WTC11 (cell line): ENCODE measurements at regions not wholly inside any gene's neighbourhood (a gene's known extent, or its start where the extent isn't known, plus 50 kb on each side); places are given as distances from the start of the nearest gene placed in this dataset.

Experiments
- ATAC-seq: fragments of 200-7000 bp; cut with Tn5 transposase; 2 replicates; pipeline ENCODE4 v1.10.0; 2021; ENCODE audit warnings: mild to moderate bottlenecking, moderate library complexity
- CTCF ChIA-PET: fragments of 300-600 bp; sonication (Branson Sonifier 250); formaldehyde crosslinking; loops from one replicate; lab custom pipeline; 2021; ENCODE audit warnings: antibody characterized with exemption; lab: Charles Lee
- POLR2A ChIA-PET: fragments of 350-600 bp; sonication (Branson Sonifier 250); formaldehyde crosslinking; loops from one replicate; lab custom pipeline; 2021; ENCODE audit warnings: antibody characterized with exemption; lab: Charles Lee
- DNase-seq: peaks from one replicate; pipeline ENCODE4 v3.0.0; 2021; ENCODE audit warnings: low spot score
- H3K27ac Mint-ChIP-seq: 2 replicates; pipeline ENCODE4 v1.8.0; 2021; ENCODE audit warnings: mixed read lengths
- H3K27me3 Mint-ChIP-seq: 2 replicates; pipeline ENCODE4 v1.8.0; 2021; ENCODE audit warnings: low read depth, mild to moderate bottlenecking, moderate library complexity, mixed read lengths
- H3K36me3 Mint-ChIP-seq: 2 replicates; pipeline ENCODE4 v1.8.0; 2021; ENCODE audit warnings: mixed read lengths
- H3K4me1 Mint-ChIP-seq: 2 replicates; pipeline ENCODE4 v1.8.0; 2022; ENCODE audit warnings: mixed read lengths
- H3K4me3 Mint-ChIP-seq: 2 replicates; pipeline ENCODE4 v1.8.0; 2021; ENCODE audit warnings: mild to moderate bottlenecking, moderate library complexity, mixed read lengths
- H3K9me3 Mint-ChIP-seq: 2 replicates; pipeline ENCODE4 v1.8.0; 2021; ENCODE audit warnings: mixed read lengths
- AFF4 ChIP-seq: sonication (generic); formaldehyde crosslinking; IDR thresholded peaks from 2 replicates; pipeline ENCODE4 v1.8.1; 2023; ENCODE audit warnings: mild to moderate bottlenecking, missing genetic modification reagents, borderline replicate concordance
- ATF1 ChIP-seq: sonication (generic); formaldehyde crosslinking; IDR thresholded peaks from 2 replicates; pipeline ENCODE4 v1.8.1; 2023; ENCODE audit warnings: mild to moderate bottlenecking, moderate library complexity, missing genetic modification reagents
- ATF3 ChIP-seq: sonication (generic); formaldehyde crosslinking; conservative IDR thresholded peaks from 2 replicates; pipeline ENCODE4 v1.8.1; 2022; ENCODE audit warnings: mild to moderate bottlenecking, missing genetic modification reagents
- CTCF ChIP-seq: fragments of 200-600 bp; IDR thresholded peaks from 2 replicates; pipeline ENCODE4 v1.8.0; 2022; ENCODE audit warnings: antibody characterized with exemption
- E2F4 ChIP-seq: sonication (generic); formaldehyde crosslinking; IDR thresholded peaks from 2 replicates; pipeline ENCODE4 v1.8.1; 2022; ENCODE audit warnings: low read depth, mild to moderate bottlenecking, moderate library complexity, missing genetic modification reagents, borderline replicate concordance
- FOXJ3 ChIP-seq: sonication (generic); formaldehyde crosslinking; IDR thresholded peaks from 2 replicates; pipeline ENCODE4 v1.9.0; 2021; ENCODE audit warnings: missing genetic modification reagents, mild to moderate bottlenecking, borderline replicate concordance
- GTF2I ChIP-seq: fragments of 250-450 bp; sonication (Bioruptor Pico); conservative IDR thresholded peaks from 2 replicates; pipeline ENCODE4 v1.4.0; 2021; ENCODE audit warnings: mild to moderate bottlenecking
- MXD4 ChIP-seq: fragments of 250-450 bp; sonication (Bioruptor Pico); IDR thresholded peaks from 2 replicates; pipeline ENCODE4 v1.8.0; 2021; ENCODE audit warnings: mild to moderate bottlenecking, moderate library complexity, borderline replicate concordance
- NFYB ChIP-seq: sonication (generic); formaldehyde crosslinking; conservative IDR thresholded peaks from 2 replicates; pipeline ENCODE4 v1.8.0; 2022; ENCODE audit warnings: low read depth, missing genetic modification reagents
- OVOL2 ChIP-seq: fragments of 250-450 bp; sonication (Bioruptor Pico); IDR thresholded peaks from 2 replicates; pipeline ENCODE4 v1.9.0; 2021; ENCODE audit warnings: mild to moderate bottlenecking, borderline replicate concordance
- PREB ChIP-seq: sonication (generic); formaldehyde crosslinking; IDR thresholded peaks from 2 replicates; pipeline ENCODE4 v1.8.1; 2022; ENCODE audit warnings: mild to moderate bottlenecking, missing genetic modification reagents, moderate library complexity, borderline replicate concordance
- RELA ChIP-seq: sonication (generic); formaldehyde crosslinking; IDR thresholded peaks from 2 replicates; pipeline ENCODE4 v1.8.1; 2022; ENCODE audit warnings: missing genetic modification reagents, mild to moderate bottlenecking, borderline replicate concordance
- SMAD3 ChIP-seq: sonication (generic); formaldehyde crosslinking; IDR thresholded peaks from 2 replicates; pipeline ENCODE4 v1.8.0; 2022; ENCODE audit warnings: missing genetic modification reagents, mild to moderate bottlenecking, borderline replicate concordance
- SMAD4 ChIP-seq: sonication (generic); formaldehyde crosslinking; IDR thresholded peaks from 2 replicates; pipeline ENCODE4 v1.8.0; 2022; ENCODE audit warnings: mild to moderate bottlenecking, missing genetic modification reagents
- SP1 ChIP-seq: sonication (generic); formaldehyde crosslinking; conservative IDR thresholded peaks from 2 replicates; pipeline ENCODE4 v1.8.1; 2022; ENCODE audit warnings: missing genetic modification reagents
- STAT6 ChIP-seq: sonication (generic); formaldehyde crosslinking; conservative IDR thresholded peaks from 2 replicates; pipeline ENCODE4 v1.8.1; 2023; ENCODE audit warnings: mild to moderate bottlenecking, low read depth, missing genetic modification reagents, moderate library complexity
- TCF7 ChIP-seq: sonication (generic); formaldehyde crosslinking; IDR thresholded peaks from 2 replicates; pipeline ENCODE4 v1.8.0; 2022; ENCODE audit warnings: mild to moderate bottlenecking, low read depth, missing genetic modification reagents, moderate library complexity
- ZNF138 ChIP-seq: sonication (generic); formaldehyde crosslinking; conservative IDR thresholded peaks from 2 replicates; pipeline ENCODE4 v1.8.1; 2022; ENCODE audit warnings: mild to moderate bottlenecking, moderate library complexity, missing genetic modification reagents

GRCh38 chr18:73653251-73653650 lies 494.4 kb downstream of the FBXO15 start:
- POLR2A ChIA-PET = no interaction called here

More at GRCh38 chr18:73653251-73653650, 494.4 kb downstream of the FBXO15 start:
- no peak overlapping the region for H3K4me3 Mint-ChIP-seq
- no peak overlapping the region for H3K27ac Mint-ChIP-seq
- no peak for ATAC-seq
- TF ChIP-seq ATF1 (CRISPR knock-in tag) (no peak), AFF4 (CRISPR knock-in tag) (no peak), CTCF (no peak), MXD4 (CRISPR knock-in tag) (no peak), E2F4 (CRISPR knock-in tag) (no peak), PREB (CRISPR knock-in tag) (no peak), TCF7 (CRISPR knock-in tag) (no peak), NFYB (no peak), FOXJ3 (CRISPR knock-in tag) (no peak), STAT6 (CRISPR knock-in tag) (no peak), GTF2I (CRISPR knock-in tag) (no peak), ATF3 (CRISPR knock-in tag) (no peak), SP1 (CRISPR knock-in tag) (no peak), SMAD4 (no peak), SMAD3 (CRISPR knock-in tag) (no peak), RELA (CRISPR knock-in tag) (no peak), ZNF138 (CRISPR knock-in tag) (no peak), OVOL2 (CRISPR knock-in tag) (no peak)
- CTCF ChIA-PET = no interaction called here
- no peaks in the 10 kb centered on the region for H3K36me3 Mint-ChIP-seq
- H3K4me1 Mint-ChIP-seq = no peaks in the 10 kb centered on the region
- no peaks in the 10 kb centered on the region for H3K27me3 Mint-ChIP-seq
- no peak for DNase-seq
- H3K9me3 Mint-ChIP-seq = no peaks in the 10 kb centered on the region
